Neural cell (in vitro differentiated cells): ENCODE measurements at regions not wholly inside any gene's neighbourhood (a gene's known extent, or its start where the extent isn't known, plus 50 kb on each side); places are given as distances from the start of the nearest gene placed in this dataset.

Experiments used
- H2AFZ ChIP-seq: fragments of 200-600, 300-800 bp; sonication (generic), shearing (Covaris generic); 2 replicates; pipeline ENCODE4 v1.6.0; 2014; ENCODE audit warnings: low read depth, mild to moderate bottlenecking, antibody characterized with exemption, low read length, moderate library complexity
- H3F3A ChIP-seq: fragments of 200-600 bp; shearing (Covaris generic); 2 replicates; pipeline ENCODE4 v1.6.1; 2016; ENCODE audit warnings: mild to moderate bottlenecking, moderate library complexity, mixed read lengths, antibody characterized with exemption, low read length; ENCODE audit not compliant: insufficient read depth, poor library complexity, severe bottlenecking
- H3K27ac ChIP-seq: fragments of 200-600, 300-800 bp; sonication (generic), shearing (Covaris generic); 2 replicates; pipeline ENCODE4 v1.5.1; 2014; ENCODE audit warnings: mild to moderate bottlenecking, low read length, moderate library complexity
- H3K27me3 ChIP-seq: fragments of 300-800, 200-600 bp; sonication (generic), shearing (Covaris generic); 2 replicates; pipeline ENCODE4 v1.6.0; 2014; ENCODE audit warnings: mild to moderate bottlenecking, low read depth, low read length, moderate library complexity; ENCODE audit not compliant: insufficient read depth
- H3K36me3 ChIP-seq: fragments of 300-800, 200-600 bp; sonication (generic), shearing (Covaris generic); 2 replicates; pipeline ENCODE4 v1.5.1; 2014; ENCODE audit warnings: mild to moderate bottlenecking, antibody characterized with exemption, low read length, moderate library complexity; ENCODE audit not compliant: insufficient read depth
- H3K4me2 ChIP-seq: fragments of 300-800, 200-600 bp; sonication (generic), shearing (Covaris generic); 2 replicates; pipeline ENCODE4 v1.6.0; 2014; ENCODE audit warnings: mild to moderate bottlenecking, low read length
- H3K4me3 ChIP-seq: fragments of 300-800, 200-600 bp; sonication (generic), shearing (Covaris generic); 2 replicates; pipeline ENCODE4 v1.5.1; 2014; ENCODE audit warnings: mild to moderate bottlenecking, low read length, moderate library complexity
- H3K79me2 ChIP-seq: fragments of 200-600 bp; shearing (Covaris generic); replicated peaks from 2 replicates; pipeline ENCODE4 v1.6.0; 2014; ENCODE audit warnings: mild to moderate bottlenecking, low read length, moderate library complexity; ENCODE audit not compliant: insufficient read depth
- H3K9ac ChIP-seq: fragments of 300-800, 200-600 bp; sonication (generic), shearing (Covaris generic); 2 replicates; pipeline ENCODE4 v1.6.1; 2016; ENCODE audit warnings: mild to moderate bottlenecking, low read length, mixed read lengths
- H3K9me2 ChIP-seq: fragments of 200-600 bp; shearing (Covaris generic); 2 replicates; pipeline ENCODE4 v1.6.1; 2016; ENCODE audit warnings: mild to moderate bottlenecking, low read length, mixed read lengths; ENCODE audit not compliant: insufficient read depth
- H3K9me3 ChIP-seq: fragments of 200-600, 300-800 bp; sonication (generic), shearing (Covaris generic); 2 replicates; pipeline ENCODE4 v1.6.1; 2016; ENCODE audit warnings: mild to moderate bottlenecking, mixed run types, low read length, moderate library complexity, mixed read lengths
- H4K20me1 ChIP-seq: fragments of 200-600 bp; shearing (Covaris generic); 2 replicates; pipeline ENCODE4 v1.6.1; 2016; ENCODE audit warnings: mild to moderate bottlenecking, mixed run types; ENCODE audit not compliant: insufficient read depth
- CTCF ChIP-seq: fragments of 450-650 bp; IDR thresholded peaks from 2 replicates; pipeline ENCODE4 v1.5.1; 2014; ENCODE audit warnings: antibody characterized with exemption, mild to moderate bottlenecking, moderate library complexity; ENCODE audit not compliant: poor library complexity, severe bottlenecking
- EP300 ChIP-seq: fragments of 450-650 bp; conservative IDR thresholded peaks from 2 replicates; pipeline ENCODE4 v1.6.1; 2014; ENCODE audit warnings: antibody characterized with exemption, mild to moderate bottlenecking, moderate library complexity; ENCODE audit not compliant: poor library complexity, severe bottlenecking
- EZH2 ChIP-seq: fragments of 200-600, 300-800 bp; shearing (Covaris generic), sonication (generic); IDR thresholded peaks from 2 replicates; pipeline ENCODE4 v1.6.1; 2014; ENCODE audit warnings: antibody characterized with exemption, low read length, borderline replicate concordance, mild to moderate bottlenecking; ENCODE audit not compliant: insufficient read depth, poor library complexity, severe bottlenecking
- MXI1 ChIP-seq: fragments of 450-650 bp; conservative IDR thresholded peaks from 2 replicates; pipeline ENCODE4 v1.6.1; 2014; ENCODE audit warnings: antibody characterized with exemption, mild to moderate bottlenecking; ENCODE audit not compliant: poor library complexity, severe bottlenecking
- POLR2AphosphoS5 ChIP-seq: IDR thresholded peaks from 2 replicates; pipeline ENCODE4 v1.6.1; 2012
- RAD21 ChIP-seq: fragments of 450-650 bp; conservative IDR thresholded peaks from 2 replicates; pipeline ENCODE4 v1.6.1; 2014; ENCODE audit warnings: antibody characterized with exemption, mild to moderate bottlenecking, moderate library complexity
- SMC3 ChIP-seq: fragments of 450-650 bp; conservative IDR thresholded peaks from 2 replicates; pipeline ENCODE4 v1.6.1; 2014; ENCODE audit warnings: antibody characterized with exemption, mild to moderate bottlenecking, moderate library complexity; ENCODE audit not compliant: poor library complexity
- TAF1 ChIP-seq: IDR thresholded peaks from 2 replicates; pipeline ENCODE4 v1.6.1; 2012; ENCODE audit warnings: low read depth
- TF ChIP-seq, protein P1 (sequence below): IDR thresholded peaks from 2 replicates; pipeline ENCODE4 v1.6.1; 2012; ENCODE audit warnings: borderline replicate concordance

DNA sequence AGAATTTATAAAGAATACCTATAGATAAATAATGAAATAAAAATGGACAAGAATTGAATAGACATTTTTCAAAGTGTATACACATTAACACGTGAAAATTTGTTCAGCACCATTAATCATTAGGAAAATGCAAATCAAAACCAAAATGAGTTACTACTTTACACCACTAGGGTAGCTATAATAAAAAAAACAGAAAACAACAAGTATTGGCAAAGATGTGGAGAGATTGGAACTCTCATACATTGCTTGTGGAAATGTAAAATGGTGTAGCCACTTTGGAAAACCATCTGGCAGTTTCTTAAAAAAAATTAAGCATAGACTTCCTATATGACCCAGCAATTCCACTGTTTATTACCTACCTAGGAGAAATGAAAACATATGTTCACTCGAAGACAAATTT is 172.8 kb upstream of the P2RY1 start:
- Histone ChIP-seq H3K36me3 (no peaks in the 10 kb centered on the region), H2AFZ (no peak overlapping the region), H3K27ac (no peak overlapping the region), H3K9me2 (no peaks in the 10 kb centered on the region), H4K20me1 (no peaks in the 10 kb centered on the region), H3K9ac (no peak overlapping the region), H3K4me3 (no peak overlapping the region), H3F3A (no peaks in the 10 kb centered on the region), H3K79me2 (no peaks in the 10 kb centered on the region), H3K4me2 (no peak overlapping the region), H3K9me3 (no peaks in the 10 kb centered on the region), H3K27me3 (no peaks in the 10 kb centered on the region)
- TF ChIP-seq CTCF (no peak), RAD21 (no peak), MXI1 (no peak), EP300 (no peak), POLR2AphosphoS5 (no peak), TAF1 (no peak), SMC3 (no peak), EZH2 (no peak)
- TF ChIP-seq, protein P1, sequence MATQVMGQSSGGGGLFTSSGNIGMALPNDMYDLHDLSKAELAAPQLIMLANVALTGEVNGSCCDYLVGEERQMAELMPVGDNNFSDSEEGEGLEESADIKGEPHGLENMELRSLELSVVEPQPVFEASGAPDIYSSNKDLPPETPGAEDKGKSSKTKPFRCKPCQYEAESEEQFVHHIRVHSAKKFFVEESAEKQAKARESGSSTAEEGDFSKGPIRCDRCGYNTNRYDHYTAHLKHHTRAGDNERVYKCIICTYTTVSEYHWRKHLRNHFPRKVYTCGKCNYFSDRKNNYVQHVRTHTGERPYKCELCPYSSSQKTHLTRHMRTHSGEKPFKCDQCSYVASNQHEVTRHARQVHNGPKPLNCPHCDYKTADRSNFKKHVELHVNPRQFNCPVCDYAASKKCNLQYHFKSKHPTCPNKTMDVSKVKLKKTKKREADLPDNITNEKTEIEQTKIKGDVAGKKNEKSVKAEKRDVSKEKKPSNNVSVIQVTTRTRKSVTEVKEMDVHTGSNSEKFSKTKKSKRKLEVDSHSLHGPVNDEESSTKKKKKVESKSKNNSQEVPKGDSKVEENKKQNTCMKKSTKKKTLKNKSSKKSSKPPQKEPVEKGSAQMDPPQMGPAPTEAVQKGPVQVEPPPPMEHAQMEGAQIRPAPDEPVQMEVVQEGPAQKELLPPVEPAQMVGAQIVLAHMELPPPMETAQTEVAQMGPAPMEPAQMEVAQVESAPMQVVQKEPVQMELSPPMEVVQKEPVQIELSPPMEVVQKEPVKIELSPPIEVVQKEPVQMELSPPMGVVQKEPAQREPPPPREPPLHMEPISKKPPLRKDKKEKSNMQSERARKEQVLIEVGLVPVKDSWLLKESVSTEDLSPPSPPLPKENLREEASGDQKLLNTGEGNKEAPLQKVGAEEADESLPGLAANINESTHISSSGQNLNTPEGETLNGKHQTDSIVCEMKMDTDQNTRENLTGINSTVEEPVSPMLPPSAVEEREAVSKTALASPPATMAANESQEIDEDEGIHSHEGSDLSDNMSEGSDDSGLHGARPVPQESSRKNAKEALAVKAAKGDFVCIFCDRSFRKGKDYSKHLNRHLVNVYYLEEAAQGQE = no peak

DNA sequence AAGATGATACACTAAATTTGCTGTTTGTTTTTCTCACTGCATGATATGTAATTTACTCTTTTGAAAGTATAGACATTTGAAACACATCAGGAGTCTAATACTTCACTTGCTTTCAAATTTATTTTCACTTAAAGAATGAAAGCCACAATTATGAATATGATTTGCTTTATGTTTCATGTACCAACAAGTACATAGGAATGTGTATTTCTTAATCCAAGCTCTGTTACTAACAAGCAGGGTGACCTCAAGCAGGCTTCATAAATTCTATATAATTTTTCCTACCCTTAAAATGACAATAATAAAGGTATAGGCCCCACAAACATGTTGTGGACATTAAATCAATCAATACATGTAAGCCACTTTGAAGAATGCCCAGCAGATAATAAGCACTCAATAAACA is 170.2 kb upstream of the P2RY1 start:
- Histone ChIP-seq H2AFZ (no peak overlapping the region), H3K27ac (no peak overlapping the region), H4K20me1 (no peaks in the 10 kb centered on the region), H3K9me2 (no peaks in the 10 kb centered on the region), H3K9me3 (no peaks in the 10 kb centered on the region), H3K27me3 (no peaks in the 10 kb centered on the region), H3K9ac (no peak overlapping the region), H3K36me3 (no peaks in the 10 kb centered on the region), H3K4me2 (no peak overlapping the region), H3F3A (no peaks in the 10 kb centered on the region), H3K4me3 (no peak overlapping the region), H3K79me2 (no peaks in the 10 kb centered on the region)
- TF ChIP-seq, protein P1 = no peak
- TF ChIP-seq EP300 (no peak), RAD21 (no peak), CTCF (no peak), TAF1 (no peak), MXI1 (no peak), EZH2 (no peak), SMC3 (no peak), POLR2AphosphoS5 (no peak)
